Body of pancreas (tissue), 4 donors: ENCODE measurements at regions not wholly inside any gene's neighbourhood (a gene's known extent, or its start where the extent isn't known, plus 50 kb on each side); places are given as distances from the start of the nearest gene placed in this dataset.

ENCODE experiments used
- CTCF ChIP-seq, 7 experiments: fragments of 450-650 bp in 4 of 7; fragments of 200-600 bp in 3 of 7; sonication (generic) in 3 of 7; IDR thresholded peaks; one replicate each; pipeline ENCODE4 v1.5.1; 2016 to 2019; ENCODE audit warnings: antibody characterized with exemption in 7 of 7
- POLR2A ChIP-seq, 3 donors: fragments of 450-650 bp; IDR thresholded peaks; one replicate each; pipeline ENCODE4 v1.6.1; 2016; ENCODE audit warnings: antibody characterized with exemption in 3 of 3, mild to moderate bottlenecking in 2 of 3

- TF ChIP-seq CTCF (IDR thresholded peaks at IDR 0.05) = no peak
- no peak for TF ChIP-seq POLR2A (IDR thresholded peaks at IDR 0.05)
Observed at GRCh38 chr5:109580225-109580624, 109.5 kb upstream of the MAN2A1 start.
